HG03432 (cell line): ENCODE measurements at regions not wholly inside any gene's neighbourhood (a gene's known extent, or its start where the extent isn't known, plus 50 kb on each side); places are given as distances from the start of the nearest gene placed in this dataset.

ENCODE experiments used
- ATAC-seq: cut with Tn5 transposase; IDR thresholded peaks from one replicate; pipeline ENCODE4 v1.9.1; 2021; ENCODE audit warnings: mild to moderate bottlenecking, moderate library complexity; ENCODE audit not compliant: unreplicated experiment

GRCh38 chr6:145483191-145483996, 251.9 kb downstream of the EPM2A start:
- ATAC-seq = no peak

DNA sequence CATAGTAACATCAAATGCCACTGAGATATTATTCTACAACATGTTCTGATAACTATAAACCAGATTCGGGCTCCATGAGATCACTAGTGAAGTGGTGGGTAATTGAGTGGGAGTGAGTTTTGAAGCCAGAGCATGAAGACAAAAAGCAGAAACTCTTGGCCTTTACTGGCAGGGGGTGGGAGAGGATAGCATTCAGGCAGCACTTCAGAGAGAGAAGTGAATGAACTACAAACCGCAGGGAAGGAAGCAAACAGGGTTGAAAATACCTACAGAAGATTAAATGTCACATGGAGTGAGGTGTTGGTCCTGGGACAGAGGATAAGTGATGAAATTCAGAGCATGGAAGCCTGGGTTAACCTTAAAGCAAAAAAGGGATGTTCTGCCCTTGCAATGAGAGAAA, 250.0 kb downstream of the EPM2A start:
- ATAC-seq = no peak

DNA sequence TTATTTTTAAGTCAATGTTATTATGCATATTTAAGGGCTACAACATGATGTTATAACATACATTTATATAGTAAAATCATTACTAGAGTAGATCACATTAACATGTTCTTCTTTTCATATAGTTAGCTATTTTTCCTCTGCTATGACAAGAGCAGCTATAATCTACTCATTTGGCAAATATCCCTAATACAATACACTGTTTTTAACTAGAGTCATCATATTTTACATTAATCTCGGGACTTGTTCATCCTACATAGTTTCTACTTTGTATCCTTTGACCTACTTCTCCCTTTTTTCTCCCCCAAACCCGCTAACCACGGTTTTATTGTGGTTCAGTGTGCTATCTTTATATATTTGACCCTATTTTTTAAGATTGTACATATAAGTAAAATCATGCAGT, 249.0 kb downstream of the EPM2A start:
- no peak for ATAC-seq

GRCh38 chr6:145489583-145489982, 245.7 kb downstream of the EPM2A start:
- ATAC-seq = no peak

DNA sequence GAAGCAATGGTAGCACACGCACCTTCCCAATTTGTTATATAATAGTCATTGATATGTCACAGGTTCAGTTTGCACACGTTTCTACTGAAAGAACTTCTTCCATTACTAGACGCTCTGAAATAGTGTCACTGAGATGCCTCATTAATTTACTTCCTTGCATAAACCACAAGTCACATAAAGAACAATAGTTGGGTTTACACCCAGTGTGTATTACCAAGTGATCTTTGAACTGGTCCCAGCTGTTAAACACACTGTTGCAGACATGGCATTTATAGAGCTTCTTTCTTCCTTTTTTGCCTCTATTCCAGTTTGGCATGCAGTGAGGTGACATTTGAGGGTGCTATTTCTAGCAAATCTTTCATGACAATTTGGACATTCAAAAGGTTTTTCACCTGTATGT, 245.3 kb downstream of the EPM2A start:
- ATAC-seq = no peak

DNA sequence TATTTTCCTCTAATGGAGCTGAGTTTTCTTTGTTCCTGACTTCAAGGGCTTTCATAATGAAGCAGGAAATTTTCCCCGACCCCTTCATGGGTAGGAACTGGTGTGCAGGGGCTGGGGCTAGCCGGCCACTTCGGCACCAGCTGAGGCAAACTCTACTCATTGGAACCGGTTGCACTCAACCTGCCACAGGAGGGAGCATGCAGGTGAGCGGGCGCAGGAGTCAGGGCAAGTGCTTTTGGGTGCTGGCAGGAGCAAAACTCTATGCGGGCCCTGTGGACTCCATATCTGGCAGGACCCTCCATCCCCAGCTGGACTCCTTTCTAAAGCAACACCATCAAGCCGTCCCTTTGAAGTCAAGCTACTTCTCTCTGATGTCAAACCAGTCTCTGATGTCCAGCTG, 244.2 kb downstream of the EPM2A start:
- ATAC-seq = no peak

DNA sequence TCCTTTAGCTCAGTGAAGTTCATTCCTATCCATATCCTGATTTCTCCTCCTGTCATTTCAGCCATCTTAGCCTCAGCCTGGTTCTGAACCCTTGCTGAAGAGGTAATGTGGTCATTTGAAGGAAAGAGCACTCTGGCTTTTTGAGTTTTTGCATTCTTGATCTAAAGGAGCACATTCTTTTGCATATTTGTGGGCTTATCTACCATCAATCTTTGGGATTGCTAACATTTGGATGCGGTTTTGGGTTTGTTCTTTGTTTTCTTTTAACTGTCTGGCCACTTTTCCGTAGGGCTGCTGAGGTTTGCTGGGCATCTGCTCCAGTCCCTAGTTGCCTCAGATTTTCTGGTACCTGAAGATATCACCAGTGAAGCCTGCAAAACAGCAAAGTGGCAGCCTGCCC, 238.3 kb downstream of the EPM2A start:
- ATAC-seq = no peak

DNA sequence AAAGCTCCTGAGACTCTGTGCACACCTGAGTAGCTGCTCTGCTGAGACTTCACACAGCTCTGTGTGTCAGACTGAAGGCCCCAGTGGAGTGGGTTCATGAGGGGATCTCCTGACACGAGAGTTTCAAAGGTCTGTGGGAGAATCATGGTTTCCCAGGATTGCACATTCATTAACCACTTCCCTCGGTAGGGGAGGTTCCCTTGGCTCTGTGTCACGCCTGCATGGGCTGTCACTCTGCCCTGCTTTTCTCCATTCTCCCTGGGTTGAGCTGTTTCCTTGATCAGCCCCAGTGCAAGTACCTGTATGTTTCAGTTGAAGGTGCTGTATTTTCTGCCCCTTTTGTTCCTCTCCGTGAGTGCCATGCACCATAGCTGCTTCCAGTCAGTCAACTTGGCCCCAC, 236.9 kb downstream of the EPM2A start:
- no peak for ATAC-seq

- no peak for ATAC-seq
Measured at GRCh38 chr6:145502416-145502815, 232.9 kb downstream of the EPM2A start.

DNA sequence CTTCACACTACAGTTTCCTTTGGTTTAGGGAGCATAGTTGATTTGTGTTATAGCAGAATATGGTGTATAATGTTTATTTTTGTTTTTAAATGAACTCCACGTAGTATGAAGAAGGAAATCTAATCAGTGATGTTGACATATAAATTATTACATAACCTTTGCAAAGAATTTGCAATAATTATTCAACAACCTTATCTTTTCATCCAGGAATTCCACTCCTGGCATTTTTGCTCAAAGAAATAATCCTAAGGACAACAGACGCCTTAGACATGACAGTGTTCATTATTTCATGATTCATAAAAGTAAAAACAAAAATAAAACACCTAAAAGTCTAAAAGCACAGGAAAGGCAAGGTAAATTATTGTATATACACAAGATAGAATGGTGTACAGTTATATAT, 229.2 kb downstream of the EPM2A start:
- ATAC-seq = no peak

DNA sequence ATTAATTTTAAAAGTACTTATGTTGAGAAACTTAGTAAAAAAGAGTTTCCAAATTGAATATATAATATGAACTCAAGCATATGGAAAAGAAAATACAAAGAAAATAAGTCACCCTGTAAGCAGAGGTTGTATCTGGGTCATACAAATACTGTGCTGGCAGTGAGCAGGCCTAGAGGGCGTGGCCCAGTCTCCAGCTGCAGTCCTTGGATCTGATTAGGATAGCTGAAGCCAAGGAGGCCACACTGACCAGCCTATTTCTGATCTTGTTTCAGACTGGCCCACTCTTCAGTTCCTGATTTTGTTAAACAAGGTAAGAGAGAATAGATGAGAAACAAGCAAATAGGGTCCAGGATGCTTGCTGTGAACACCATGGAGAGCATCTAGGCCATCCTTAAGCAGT, 228.8 kb downstream of the EPM2A start:
- ATAC-seq = no peak

DNA sequence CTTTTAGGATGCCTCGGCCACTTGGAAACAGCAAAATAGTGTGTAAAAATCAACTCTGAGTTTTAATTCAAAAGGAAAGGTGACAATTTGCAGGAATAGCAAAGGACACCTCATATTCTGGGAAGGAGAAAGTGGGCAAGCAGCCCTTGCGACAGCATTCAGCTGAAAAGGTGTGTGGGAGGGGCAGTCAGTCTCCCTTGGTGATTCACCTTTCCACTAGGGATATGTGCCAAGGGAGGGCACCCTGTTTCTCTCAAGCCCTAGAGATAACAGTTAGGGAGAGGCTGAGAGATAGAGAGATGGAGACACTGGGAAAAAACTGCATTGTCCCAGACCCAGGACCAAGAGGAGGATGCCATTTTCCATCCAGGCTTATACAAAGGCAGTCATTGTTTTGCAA, 228.1 kb downstream of the EPM2A start:
- ATAC-seq = no peak

GRCh38 chr6:145508107-145508506, 227.2 kb downstream of the EPM2A start:
- ATAC-seq = no peak

DNA sequence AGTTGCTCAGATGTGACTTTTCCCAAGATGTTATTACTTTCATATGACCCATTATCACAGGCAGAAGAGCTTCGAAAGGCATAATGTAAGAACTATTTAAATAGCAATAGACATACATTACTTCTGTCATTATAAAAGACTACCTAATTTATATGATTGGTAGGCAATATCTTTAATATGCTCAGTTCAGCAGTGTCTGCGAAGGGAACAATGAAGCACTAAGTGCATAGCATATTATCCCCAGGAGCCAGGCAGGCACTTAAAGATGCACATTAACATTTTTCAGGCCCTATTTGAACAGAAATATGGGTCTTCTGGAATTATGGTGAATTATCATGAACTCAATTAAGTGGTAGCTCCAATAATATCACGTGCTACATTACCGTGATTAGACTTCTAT, 217.8 kb downstream of the EPM2A start:
- ATAC-seq = no peak

DNA sequence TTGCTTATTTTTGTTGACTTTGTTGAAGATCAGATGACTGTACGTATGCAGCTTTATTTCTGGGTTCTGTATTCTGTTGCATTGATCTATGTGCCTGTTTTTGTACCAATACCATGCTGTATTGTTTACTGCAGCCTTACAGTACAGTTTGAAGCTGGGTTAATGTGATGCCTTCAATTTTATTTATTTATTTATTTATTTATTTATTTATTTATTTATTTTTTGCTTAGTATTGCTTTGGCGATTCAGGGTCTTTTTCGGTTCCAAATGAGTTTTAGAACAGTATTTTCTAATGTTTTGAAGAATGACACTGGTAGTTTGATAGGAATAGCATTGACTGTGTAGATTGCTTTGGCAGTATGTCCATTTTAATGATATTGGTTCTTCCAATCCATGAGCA, 210.3 kb downstream of the EPM2A start:
- ATAC-seq = no peak

DNA sequence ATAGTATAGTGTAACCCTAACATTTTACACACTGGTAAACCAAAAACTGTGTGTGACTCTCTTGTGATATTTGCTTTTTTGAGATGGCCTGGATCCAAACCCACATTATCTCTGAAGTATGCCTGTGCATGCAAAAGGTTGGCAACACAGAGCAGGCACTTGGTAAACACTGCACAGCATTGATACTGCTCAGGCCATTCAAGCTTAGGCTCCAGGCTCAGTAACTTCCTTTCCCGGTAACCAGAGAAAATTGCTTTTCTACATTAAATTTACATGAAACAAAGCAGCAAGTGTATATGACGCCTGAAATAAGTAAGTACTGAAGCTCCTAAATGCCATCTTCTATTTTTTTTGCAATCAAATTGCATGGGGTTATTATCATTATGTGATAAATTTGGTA, 205.7 kb downstream of the EPM2A start:
- no peak for ATAC-seq

GRCh38 chr6:145530454-145530853, 204.9 kb downstream of the EPM2A start:
- ATAC-seq = no peak

DNA sequence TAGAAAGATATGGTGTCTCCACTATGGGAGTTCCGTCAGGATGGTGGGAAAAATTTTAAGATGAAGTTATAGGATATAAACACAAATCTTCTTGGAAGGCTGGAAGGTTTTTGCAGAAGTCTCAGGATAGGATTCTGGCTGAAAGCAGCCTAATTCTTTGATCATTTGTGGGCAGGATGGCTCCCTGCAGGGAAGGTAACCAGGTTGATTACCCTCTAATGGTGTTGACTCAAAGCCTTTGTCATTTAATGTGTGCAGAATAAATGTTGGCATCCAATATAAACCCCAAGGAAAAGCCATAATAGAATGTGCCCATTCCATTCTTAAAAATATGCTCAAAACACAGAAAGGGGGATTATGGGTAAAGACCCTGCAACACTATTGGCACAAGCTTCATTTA, 204.3 kb downstream of the EPM2A start:
- no peak for ATAC-seq

DNA sequence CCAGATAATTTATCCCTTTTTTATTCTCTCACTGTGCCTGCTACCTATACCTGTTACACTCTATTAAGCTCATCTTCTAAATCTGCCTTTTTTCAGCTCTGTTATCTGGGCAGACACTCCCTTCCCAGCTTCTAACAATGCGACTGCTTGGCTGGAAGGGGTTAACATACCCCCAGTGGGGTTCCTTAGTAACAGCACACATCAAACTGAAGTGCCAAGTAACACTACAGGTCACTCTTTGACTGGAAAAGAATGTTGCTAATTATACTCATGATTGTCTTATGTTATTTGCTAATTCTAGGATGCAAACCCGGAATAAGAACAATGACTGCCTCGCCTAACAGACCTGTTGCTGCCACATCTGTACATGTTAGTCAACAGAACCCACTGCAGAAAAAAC, 203.5 kb downstream of the EPM2A start:
- no peak for ATAC-seq

DNA sequence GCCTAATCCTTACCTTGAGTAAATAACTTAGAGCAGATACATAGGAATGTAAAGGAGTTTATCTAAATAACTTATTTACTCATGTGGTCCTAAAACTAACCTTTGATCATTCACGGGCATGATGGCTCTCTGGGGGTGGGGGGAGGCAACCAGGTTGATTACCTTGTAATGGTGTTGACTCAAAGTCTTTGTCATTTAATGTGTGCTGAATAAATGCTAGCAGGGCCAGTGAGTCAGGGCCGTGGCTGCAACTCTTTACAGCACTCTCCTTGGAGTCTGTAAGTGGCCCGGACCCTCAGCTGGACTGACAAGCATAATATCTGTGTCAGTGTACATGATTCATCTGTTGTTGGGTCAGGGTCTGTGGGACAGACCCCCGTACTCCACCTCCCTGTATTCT, 203.0 kb downstream of the EPM2A start:
- ATAC-seq = no peak

GRCh38 chr6:145534989-145535388, 200.3 kb downstream of the EPM2A start:
- ATAC-seq = no peak

GRCh38 chr6:145538989-145539388, 196.3 kb downstream of the EPM2A start:
- no peak for ATAC-seq

DNA sequence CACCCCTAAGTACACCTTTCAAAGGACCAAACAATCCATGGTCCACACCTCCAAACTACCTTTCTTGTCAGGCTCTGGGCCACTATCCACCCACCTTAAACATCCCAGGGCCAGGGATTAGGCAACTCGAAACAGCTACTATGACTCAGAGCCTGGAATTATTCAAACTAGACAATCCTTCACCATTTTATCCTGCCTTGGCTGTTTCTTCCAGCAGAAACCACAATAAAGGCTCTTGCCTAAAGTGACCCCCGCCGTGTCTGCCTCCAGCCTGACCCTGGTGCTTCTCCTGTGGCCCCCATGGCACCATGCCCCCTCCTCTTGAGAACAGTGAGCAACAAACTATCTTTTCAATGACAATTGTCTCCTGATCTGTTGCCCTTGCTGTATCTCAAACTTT, 195.5 kb downstream of the EPM2A start:
- no peak for ATAC-seq
